Spleen (tissue), 7 donors: ENCODE measurements at regions not wholly inside any gene's neighbourhood (a gene's known extent, or its start where the extent isn't known, plus 50 kb on each side); places are given as distances from the start of the nearest gene placed in this dataset.

Experiments
- POLR2A ChIP-seq, 3 donors: fragments of 450-650 bp; IDR thresholded peaks; one replicate each; pipeline ENCODE4 v1.5.1; 2017; ENCODE audit warnings: antibody characterized with exemption in 3 of 3, mild to moderate bottlenecking in 1 of 3
- POLR2AphosphoS5 ChIP-seq, 3 donors: sonication (generic); formaldehyde crosslinking; IDR thresholded peaks; one replicate each; pipeline ENCODE4 v1.5.1; 2017; ENCODE audit warnings: antibody characterized with exemption in 3 of 3
- TF ChIP-seq, protein P1 (sequence below), 11 experiments: fragments of 200-600 bp in 7 of 11; fragments of 450-650 bp in 4 of 11; sonication (generic) in 4 of 11; IDR thresholded peaks in 8 of 11; conservative IDR thresholded peaks in 3 of 11; 1 replicate in 7 of 11; 2 replicates in 4 of 11; pipeline versions ENCODE4 v1.4.0 to v1.8.0; 2016 to 2021; ENCODE audit warnings: antibody characterized with exemption in 11 of 11, inconsistent platforms in 4 of 11, mild to moderate bottlenecking in 1 of 11
- donor health status: DM: no; HTN: no; CAD: no; lungs with moderate emphysema.
- donor health status: DM: no; HTN: no; CAD: no.
- donor health status: DM: no; HTN: no; CAD: no.

DNA sequence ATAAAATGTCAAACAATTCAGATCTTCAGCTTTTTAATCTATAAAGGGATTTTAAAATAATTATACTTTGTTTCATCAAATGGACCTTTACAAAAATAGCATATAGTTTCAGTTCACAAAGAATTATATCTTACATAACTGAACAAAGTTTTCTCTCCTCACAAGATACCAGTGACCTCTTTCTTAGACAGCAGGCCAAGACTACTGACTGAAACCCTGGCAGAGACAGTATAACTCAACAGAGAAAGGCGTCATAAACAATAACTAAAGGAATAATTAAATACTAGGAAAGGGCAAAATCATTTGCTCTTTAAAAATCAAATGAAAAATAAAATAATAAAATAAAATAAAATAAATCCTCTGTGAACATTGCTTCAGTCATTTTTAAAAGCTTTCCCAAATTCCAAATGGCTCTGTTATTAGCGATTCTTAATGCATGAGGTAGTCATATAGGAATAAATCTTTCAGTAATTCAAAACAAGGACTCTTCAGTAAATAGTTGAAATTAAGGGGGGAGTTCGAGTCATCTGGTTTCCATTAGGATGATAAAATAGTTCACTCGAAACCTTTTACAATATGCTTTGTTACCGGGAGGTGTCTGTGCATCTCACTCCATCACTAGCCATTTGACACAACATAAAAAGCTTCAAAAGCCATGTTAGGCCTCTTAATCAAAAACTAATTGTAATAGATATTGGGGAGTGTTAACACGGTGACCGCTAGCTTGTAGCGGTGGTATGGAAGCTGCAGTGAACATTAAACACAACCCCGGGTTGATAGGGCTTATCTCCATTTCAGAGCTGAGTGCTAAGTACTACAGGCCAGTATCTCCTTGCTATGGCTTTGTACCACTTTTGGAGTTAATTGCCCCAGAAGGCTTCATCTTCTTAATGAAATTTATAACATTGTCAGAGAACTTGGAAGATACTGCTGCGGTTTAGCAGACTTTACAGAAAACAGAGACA lies 142.9 kb upstream of the NR2F2 start:
- TF ChIP-seq, protein P1, sequence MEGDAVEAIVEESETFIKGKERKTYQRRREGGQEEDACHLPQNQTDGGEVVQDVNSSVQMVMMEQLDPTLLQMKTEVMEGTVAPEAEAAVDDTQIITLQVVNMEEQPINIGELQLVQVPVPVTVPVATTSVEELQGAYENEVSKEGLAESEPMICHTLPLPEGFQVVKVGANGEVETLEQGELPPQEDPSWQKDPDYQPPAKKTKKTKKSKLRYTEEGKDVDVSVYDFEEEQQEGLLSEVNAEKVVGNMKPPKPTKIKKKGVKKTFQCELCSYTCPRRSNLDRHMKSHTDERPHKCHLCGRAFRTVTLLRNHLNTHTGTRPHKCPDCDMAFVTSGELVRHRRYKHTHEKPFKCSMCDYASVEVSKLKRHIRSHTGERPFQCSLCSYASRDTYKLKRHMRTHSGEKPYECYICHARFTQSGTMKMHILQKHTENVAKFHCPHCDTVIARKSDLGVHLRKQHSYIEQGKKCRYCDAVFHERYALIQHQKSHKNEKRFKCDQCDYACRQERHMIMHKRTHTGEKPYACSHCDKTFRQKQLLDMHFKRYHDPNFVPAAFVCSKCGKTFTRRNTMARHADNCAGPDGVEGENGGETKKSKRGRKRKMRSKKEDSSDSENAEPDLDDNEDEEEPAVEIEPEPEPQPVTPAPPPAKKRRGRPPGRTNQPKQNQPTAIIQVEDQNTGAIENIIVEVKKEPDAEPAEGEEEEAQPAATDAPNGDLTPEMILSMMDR (IDR thresholded peaks at IDR 0.05 in 8 of 11, conservative IDR thresholded peaks at IDR 0.05 in 3 of 11), result no peak
- TF ChIP-seq POLR2A (IDR thresholded peaks at IDR 0.05) (no peak), POLR2AphosphoS5 (IDR thresholded peaks at IDR 0.05) (no peak)
